ENCODE measurements at regions not wholly inside any gene's neighbourhood (a gene's known extent, or its start where the extent isn't known, plus 50 kb on each side); places are given as distances from the start of the nearest gene placed in this dataset.

GRCh38 chr4:23741681-23742191 lies 148.1 kb downstream of the PPARGC1A start:
- TF ChIP-seq CTCF (IDR thresholded peaks at IDR 0.05; ENCODE audit: unreplicated experiment): no peak
- no peak for DNase-seq (ENCODE audit: low spot score in 2 of 2, unreplicated experiment in 2 of 2)
- no peak overlapping the region for H3K27ac Mint-ChIP-seq
- H3K36me3 Mint-ChIP-seq: no peaks in the 10 kb centered on the region
- H3K27me3 Mint-ChIP-seq (ENCODE audit: low read depth): peaks cover 12% of the 10 kb centered on the region
- no peak overlapping the region for H3K4me3 Mint-ChIP-seq
- peaks cover 6% of the 10 kb centered on the region for H3K9me3 Mint-ChIP-seq
- H3K4me1 Mint-ChIP-seq: no peaks in the 10 kb centered on the region

- no peak overlapping the region for H3K27ac Mint-ChIP-seq
- H3K27me3 Mint-ChIP-seq (ENCODE audit: low read depth): peaks cover 7% of the 10 kb centered on the region
- no peaks in the 10 kb centered on the region for H3K36me3 Mint-ChIP-seq
- H3K9me3 Mint-ChIP-seq: no peaks in the 10 kb centered on the region
- no peak for TF ChIP-seq CTCF (IDR thresholded peaks at IDR 0.05; ENCODE audit: unreplicated experiment)
- no peak overlapping the region for H3K4me3 Mint-ChIP-seq
- H3K4me1 Mint-ChIP-seq: no peaks in the 10 kb centered on the region
- DNase-seq (ENCODE audit: low spot score in 2 of 2, unreplicated experiment in 2 of 2): no peak
These were observed 152.3 kb downstream of the PPARGC1A start for GRCh38 chr4:23737571-23737970.

- H3K27me3 Mint-ChIP-seq (ENCODE audit: low read depth): peaks cover 12% of the 10 kb centered on the region
- H3K4me3 Mint-ChIP-seq: no peak overlapping the region
- no peaks in the 10 kb centered on the region for H3K36me3 Mint-ChIP-seq
- no peak for TF ChIP-seq CTCF (IDR thresholded peaks at IDR 0.05; ENCODE audit: unreplicated experiment)
- H3K4me1 Mint-ChIP-seq: no peaks in the 10 kb centered on the region
- no peaks in the 10 kb centered on the region for H3K9me3 Mint-ChIP-seq
- H3K27ac Mint-ChIP-seq: no peak overlapping the region
- no peak for DNase-seq (ENCODE audit: low spot score in 2 of 2, unreplicated experiment in 2 of 2)
These were observed 153.4 kb downstream of the PPARGC1A start for GRCh38 chr4:23736466-23736865.

- DNase-seq (ENCODE audit: low spot score in 2 of 2, unreplicated experiment in 2 of 2): no peak
- Mint-ChIP-seq H3K9me3 (no peaks in the 10 kb centered on the region), H3K4me1 (no peaks in the 10 kb centered on the region), H3K27ac (no peak overlapping the region), H3K4me3 (no peak overlapping the region), H3K36me3 (no peaks in the 10 kb centered on the region), H3K27me3 (ENCODE audit: low read depth) (peaks cover 12% of the 10 kb centered on the region)
- no peak for TF ChIP-seq CTCF (IDR thresholded peaks at IDR 0.05; ENCODE audit: unreplicated experiment)
These were observed 155.8 kb downstream of the PPARGC1A start for GRCh38 chr4:23734000-23734399.

GRCh38 chr4:23733476-23733875 lies 156.4 kb downstream of the PPARGC1A start:
- H3K27me3 Mint-ChIP-seq (ENCODE audit: low read depth): peaks cover 12% of the 10 kb centered on the region
- no peak for DNase-seq (ENCODE audit: low spot score in 2 of 2, unreplicated experiment in 2 of 2)
- H3K36me3 Mint-ChIP-seq: no peaks in the 10 kb centered on the region
- TF ChIP-seq CTCF (IDR thresholded peaks at IDR 0.05; ENCODE audit: unreplicated experiment): no peak
- H3K9me3 Mint-ChIP-seq: no peaks in the 10 kb centered on the region
- H3K27ac Mint-ChIP-seq: no peak overlapping the region
- H3K4me3 Mint-ChIP-seq: no peak overlapping the region
- no peaks in the 10 kb centered on the region for H3K4me1 Mint-ChIP-seq

GRCh38 chr4:23730998-23731397 lies 158.8 kb downstream of the PPARGC1A start:
- Mint-ChIP-seq H3K27me3 (ENCODE audit: low read depth) (peaks cover 27% of the 10 kb centered on the region), H3K27ac (no peak overlapping the region), H3K9me3 (no peaks in the 10 kb centered on the region), H3K4me1 (no peaks in the 10 kb centered on the region), H3K4me3 (no peak overlapping the region), H3K36me3 (no peaks in the 10 kb centered on the region)
- DNase-seq (ENCODE audit: low spot score in 2 of 2, unreplicated experiment in 2 of 2): no peak
- TF ChIP-seq CTCF (IDR thresholded peaks at IDR 0.05; ENCODE audit: unreplicated experiment): no peak

All from mesothelial cell of epicardium (in vitro differentiated cells).